HG03039 (cell line): ENCODE measurements at regions not wholly inside any gene's neighbourhood (a gene's known extent, or its start where the extent isn't known, plus 50 kb on each side); places are given as distances from the start of the nearest gene placed in this dataset.

ENCODE experiments used
- ATAC-seq: cut with Tn5 transposase; IDR thresholded peaks from one replicate; pipeline ENCODE4 v1.9.1; 2021; ENCODE audit warnings: mild to moderate bottlenecking, moderate library complexity; ENCODE audit not compliant: unreplicated experiment

DNA sequence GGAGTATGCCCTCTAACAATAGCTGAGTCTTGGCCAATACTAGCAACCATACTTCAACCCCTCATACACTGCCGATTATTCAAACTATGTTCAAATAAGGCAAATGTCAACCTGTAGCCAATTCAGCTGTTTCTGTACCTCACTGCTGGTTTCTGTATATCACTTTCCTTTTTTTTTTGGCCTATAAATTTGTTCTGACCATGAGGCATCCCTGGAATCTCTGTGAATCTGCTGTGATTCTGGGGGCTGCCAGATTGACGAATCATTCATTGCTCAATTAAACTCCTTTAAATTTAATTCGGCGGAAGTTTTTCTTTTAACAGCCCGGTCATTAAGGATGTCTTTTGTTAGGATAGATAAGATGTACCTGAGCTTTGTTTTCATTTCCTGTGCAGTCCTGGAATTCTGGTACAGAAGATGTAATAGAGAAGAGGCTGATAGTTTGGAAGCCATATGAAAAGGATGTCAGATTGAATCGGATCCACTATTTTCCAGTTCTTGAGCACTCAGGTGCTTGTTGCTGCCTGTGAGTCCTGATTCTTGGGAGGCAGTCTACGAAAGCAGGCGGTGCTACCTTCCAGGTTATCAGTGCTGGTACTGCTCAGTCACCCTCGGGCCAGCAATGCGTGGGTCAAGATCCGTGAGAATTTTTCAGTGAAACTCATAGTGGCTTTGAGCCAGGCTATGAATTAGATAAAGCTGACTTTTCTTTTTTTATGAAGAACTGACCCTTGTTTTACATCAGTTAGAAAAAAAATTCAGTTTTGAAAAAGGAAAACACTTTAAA lies 106.2 kb upstream of the TUT7 start:
- no peak for ATAC-seq

DNA sequence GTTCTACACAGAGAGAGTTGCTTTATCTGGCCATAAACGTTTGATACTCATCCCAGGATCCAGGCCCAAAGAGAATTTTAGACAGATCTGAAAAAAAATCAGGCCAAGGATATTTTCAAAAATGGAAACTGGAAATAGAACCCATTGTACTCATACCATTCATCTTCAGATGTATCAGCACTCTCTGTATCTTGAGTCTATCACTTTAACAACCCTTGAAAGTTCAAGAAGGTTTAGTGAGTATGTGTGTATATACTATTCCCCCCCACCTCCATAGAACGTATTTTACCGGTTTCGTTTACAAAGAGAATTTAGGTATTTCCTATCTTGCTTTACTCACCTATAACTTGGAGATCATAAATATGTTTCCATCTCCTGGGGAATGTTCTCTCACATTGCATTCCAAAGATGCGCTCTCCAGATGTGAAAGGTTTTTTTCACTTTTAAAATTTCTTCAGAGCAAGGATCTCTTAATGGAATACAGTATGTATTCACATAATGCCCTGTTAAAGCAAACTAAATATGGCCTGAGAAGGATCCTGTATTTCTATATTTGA lies 105.5 kb upstream of the TUT7 start:
- ATAC-seq = no peak

DNA sequence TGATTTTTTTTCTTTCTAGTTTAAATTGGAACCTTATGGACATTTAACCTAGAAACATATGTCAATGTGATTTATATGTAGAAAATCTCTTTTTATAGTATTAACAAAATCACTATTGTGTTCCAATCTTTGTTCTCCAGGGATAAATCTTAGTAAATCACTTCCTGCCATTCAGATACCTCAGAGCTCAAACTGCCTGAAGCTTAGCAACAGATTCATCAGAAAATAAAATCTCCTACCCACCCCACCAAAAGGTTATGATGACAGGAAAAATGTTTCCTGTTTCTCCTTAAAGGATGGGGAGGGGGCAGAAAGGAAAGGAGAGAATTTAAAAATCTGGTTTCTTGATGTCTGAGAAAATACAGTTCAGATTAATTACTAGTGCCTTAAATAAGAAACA lies 105.0 kb upstream of the TUT7 start:
- no peak for ATAC-seq

DNA sequence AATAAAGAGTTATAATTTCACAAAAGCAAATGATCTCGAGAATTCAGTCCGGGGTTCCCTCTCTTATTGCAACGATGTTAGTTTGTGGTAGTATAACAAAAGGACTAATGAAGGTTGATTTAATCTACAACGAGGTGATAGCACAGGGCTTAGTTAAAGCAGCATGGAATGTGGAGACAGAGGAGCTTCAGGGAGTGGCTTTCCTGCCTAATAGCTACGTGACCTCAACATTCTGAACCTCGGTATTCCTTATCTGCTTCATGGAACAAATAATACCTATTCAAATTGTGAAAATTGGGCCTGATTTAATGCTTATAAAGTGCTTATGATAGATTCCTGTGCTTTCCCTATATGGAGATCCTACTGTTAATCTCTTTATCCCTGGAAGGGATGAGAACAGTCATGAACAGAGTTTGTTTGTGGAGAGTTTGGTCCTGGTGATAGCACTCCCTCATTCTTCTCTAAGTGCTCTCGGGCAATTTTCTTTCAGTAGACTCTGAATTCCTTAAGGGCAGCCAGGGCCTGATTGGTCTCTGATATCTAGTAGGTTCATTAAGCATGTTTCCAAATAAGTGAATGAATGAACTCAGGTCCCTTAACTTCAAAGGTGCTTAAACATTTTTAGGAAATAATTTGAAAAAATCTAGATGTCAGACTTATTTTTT lies 104.1 kb upstream of the TUT7 start:
- ATAC-seq = no peak

DNA sequence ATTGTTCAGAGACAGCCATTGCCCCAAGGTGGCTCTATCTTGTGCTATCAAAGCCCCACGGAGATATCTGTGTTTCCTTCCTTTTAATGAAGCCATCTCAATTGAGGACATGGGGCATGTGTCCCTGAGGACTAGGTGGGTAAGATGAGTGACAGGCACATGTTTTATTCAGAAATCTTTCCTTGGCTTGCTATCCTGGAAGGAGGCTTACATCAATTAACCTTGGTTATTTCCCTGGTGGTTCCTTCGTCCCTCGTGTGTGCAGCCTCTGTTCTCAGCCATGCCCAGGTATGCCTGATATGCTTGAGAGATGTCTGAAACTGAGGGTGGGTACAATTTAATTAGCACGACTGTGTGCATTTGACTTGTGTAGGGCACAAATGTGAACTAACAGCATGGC lies 102.2 kb upstream of the TUT7 start:
- ATAC-seq = no peak

DNA sequence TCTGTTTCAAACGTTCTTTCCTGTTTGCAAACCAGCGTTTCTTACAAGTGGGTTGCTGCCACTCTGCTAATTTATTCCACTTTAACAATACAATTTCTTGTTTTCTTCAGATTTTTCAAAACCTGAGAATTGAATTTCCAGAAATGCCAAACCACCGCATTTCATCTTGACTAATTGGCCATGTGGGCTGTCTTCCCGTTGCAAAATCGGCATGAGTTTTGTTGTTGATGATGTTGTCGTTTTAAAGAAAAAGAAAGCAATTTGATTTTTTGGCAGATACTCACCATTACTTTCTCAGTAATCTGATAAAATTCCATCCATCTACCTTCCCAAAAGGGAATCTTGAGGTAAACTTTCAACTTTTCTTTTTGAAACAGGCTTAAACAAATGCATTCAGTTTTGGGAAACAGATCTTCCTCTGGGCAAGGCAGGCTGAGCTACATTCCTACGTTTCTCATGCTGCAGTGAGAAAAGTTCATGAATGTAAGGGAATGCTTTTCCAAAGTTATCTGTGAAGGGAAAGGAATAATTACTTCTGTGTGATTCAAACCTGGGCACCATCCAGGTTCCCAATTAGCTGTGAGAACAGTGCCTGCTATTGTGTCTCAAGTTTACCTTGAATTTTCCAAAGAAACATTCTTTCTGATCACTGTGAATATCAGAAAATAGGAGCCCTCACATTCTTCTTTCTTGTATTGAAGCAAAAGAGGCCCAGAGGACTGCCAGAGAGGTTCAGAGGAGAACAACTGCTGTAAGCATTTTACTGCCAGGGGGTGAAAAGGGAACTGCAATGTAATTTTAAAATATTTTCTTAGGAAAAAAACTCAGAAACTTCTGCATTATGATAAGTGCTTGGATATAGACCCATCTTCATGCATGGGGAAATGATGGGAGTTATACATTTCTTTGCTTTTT lies 100.7 kb upstream of the TUT7 start:
- ATAC-seq = no peak

DNA sequence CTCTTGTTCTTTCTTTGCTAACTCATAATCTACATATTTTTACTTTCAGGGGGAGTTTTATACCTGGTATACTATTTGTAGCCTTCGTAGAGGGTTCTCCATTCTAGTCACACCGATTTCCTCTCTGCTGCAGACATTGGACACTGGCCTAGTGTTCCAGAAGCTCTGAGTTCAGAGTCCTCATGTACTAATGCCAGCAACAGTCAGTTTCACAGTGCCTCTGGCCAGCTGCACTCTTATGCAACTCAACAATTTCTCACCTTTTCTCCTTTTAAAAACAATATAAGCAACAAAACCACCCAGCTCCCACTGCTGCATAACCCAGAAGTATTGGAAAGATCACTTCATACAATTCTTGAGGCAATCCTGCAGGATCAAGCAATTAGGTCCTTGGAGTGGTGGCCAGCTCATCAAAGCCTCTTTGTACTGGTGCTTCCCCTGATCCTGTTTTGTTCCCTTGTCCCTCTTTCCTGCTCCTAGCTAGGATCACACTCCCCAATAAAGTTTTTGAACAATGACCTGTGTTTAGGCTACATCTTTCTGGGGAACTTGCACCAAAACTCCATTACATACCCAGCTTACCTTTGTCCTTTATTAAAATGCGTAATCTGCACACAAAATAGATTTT lies 98.1 kb upstream of the TUT7 start:
- ATAC-seq = no peak

DNA sequence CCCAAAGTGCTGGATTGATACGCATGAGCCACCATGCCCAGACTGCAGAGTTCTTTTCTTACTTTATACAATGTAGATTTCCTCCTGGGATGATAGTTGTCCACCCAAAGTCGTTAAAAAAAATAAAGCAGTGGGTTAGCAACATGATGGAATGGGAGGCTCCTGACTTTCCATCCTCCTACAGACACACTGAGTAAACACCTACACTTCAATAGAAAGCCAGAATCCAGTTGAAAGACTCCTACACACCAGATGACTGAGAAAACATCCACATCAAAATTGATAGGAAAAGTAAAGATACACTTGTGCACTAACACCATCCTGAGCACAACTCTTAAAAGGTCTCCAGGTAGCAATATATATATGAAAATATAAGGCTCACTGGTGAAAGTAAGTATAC lies 95.0 kb upstream of the TUT7 start:
- ATAC-seq = no peak

DNA sequence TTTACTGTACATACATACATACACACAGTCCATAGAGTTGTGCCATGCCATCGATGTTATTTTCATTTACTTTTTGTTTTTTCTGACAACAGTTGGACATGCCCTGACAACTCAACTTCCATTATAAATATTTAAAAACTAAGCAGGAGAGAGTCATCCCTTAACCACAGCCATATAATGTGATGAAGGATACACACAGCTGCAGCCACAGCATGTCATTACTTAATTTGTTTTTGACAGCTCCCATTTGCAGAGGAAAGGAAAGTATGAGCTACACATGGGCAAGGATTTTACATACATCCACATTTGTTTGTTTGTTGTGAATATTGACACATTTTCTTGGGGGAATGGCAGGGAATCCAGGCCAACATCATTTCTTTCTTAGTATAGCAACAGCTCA lies 91.5 kb upstream of the TUT7 start:
- ATAC-seq = no peak

DNA sequence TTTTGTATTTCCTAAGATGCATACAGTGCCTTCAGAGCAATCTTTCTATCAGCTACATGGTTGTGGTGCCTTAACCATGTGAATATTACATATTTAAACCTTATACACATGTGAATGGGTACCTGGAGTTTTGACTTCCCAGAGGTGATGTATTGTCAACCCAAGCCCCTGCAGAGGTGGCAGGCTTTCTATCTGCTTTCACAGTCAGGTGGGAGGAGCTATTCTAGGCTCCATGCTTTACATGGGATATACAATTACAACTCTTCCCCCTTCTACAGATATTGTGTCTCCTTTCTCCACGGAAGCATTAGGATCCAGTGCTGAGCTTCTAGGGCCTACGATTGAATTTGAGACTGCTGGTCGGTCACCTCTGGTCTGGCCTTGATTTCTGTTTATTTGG lies 89.8 kb upstream of the TUT7 start:
- ATAC-seq = no peak

DNA sequence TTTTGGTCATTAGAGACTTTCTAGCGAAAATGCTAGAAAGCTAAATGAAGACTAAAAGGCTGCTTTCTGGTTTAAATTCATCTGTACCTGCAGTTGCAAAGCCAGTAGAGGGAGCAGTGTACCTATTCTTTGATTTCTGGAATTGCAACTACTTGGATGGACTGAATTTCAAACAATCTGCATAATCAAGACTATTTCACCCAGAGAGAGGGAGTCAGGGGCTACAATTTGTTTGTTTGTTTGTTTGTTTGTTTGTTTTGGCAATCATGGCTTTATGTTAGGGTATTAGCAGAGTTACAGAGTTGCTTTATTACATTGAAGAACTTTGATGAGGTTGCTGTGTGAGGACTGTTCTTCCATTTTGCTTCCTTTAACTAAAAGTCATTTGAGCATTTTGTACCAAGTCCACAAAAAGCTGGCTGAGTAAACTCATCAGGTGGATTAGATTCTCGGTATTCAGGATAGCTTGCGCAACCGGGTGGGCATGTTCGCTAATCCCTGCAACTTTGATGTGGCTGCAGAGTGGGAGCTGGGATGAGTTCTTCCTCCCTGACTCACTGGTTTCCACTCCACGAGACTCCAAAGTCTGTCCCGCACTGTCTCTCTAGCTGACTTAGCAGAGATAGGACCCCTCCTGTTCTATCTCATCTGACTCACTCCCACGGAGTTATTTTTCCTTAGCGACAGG lies 80.0 kb upstream of the TUT7 start:
- ATAC-seq = no peak

DNA sequence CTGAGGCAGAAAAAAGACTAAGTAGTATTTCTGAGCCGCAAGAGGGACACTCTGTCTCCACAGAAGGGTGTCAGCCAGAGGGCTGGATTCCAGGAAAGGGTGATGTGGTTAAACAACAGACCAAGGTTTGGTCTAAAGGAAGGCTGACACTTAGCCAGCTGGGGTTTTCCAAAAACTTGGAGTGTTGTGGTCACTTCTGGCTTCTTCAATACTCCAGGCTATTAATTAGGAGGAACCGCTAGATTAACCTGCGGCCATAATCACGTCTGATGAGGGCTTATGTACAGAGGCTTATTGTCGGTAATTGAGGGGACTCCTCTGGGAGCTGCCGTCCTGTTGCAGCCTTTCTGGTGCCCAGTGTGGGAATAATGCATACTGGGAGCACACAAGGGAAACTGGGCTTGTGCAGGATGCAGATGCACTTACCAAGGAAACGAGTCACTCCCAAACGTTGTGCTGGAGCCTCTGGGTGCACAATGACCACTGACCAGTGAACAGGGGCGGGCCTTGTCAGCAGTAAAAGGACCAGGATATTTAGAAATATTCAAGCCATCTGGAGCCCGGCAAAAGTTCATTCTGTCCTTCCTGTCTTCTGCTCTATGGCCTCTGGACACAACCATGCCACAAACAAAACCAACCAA lies 70.2 kb upstream of the TUT7 start:
- no peak for ATAC-seq

DNA sequence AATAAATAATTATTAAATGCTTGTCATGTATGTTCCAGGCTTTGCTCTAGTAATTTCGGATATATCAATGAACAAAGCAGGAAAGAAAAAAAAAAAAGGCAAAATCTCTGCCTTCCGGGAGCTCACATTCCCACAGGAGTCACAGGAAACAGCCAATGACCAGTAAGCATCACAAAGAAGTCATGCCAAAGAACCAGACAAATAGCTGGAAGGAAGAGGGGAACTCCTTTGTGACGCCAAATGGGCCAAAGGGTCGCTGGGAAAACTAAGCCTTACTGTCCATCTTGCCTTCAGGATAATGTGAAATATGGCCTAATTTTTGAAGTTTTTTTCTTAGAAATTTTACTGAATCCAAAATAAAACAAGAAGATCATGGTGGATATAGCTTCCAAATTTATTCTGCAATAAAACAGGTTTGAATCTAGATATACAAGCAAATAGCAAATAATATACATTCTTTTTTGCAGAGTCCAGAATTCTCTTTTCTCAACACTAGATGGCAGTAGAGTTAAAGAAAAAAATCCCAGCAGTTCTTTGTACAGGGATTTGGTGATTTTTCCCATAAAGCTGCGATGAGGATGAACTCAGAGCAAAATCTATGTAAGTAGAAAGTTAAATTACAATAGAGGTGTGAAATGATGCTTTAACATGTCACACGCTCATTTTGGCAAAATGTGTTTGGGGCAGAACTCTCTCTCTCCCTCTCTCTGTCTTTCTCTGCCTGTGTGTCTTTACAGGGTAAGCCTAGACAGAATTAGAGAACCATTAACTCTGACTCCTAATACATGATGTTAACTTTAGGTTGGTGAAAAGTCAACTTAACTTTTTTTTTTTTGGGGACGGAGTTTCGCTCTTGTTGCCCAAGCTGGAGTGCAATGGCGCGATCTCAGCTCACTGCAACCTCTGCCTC lies 60.0 kb upstream of the TUT7 start:
- ATAC-seq = no peak

DNA sequence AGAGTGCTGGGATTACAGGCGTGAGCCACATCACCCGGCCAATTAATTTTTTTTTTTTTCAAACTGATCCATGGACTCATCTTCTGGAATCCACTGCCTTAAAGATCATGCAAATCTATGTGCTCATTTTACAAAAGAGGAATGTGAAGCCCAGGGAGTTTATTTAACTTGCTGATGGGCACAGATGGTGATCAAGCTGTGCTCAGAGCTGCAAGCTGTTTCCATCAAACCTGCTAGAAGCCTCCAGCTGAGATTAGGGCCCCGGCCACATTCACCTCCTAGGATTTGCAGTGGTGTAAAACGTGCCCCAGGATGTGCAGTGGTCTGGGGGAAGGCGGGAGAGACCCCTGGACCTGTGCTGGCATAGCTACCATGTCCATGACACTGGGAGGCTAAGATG lies 56.1 kb upstream of the TUT7 start:
- ATAC-seq = no peak

DNA sequence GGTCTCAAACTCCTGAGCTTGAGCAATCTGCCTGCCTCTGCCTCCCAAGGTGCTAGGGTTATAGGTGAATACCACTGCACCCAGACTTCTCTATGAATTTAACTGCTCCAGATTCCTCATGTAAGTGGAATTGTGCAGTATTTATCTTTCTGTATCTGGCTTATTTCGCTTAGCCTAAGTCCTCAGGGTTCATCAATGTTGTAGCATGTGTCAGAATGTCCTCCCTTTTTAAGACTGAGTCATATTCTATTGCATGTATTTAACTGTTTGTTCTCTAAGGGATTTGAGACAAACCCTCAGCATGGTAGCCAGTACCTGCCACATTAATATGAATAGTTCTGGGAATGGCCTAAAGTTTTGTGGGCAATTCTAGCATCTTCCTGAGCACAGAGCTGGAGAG lies 53.9 kb upstream of the TUT7 start:
- ATAC-seq = no peak

DNA sequence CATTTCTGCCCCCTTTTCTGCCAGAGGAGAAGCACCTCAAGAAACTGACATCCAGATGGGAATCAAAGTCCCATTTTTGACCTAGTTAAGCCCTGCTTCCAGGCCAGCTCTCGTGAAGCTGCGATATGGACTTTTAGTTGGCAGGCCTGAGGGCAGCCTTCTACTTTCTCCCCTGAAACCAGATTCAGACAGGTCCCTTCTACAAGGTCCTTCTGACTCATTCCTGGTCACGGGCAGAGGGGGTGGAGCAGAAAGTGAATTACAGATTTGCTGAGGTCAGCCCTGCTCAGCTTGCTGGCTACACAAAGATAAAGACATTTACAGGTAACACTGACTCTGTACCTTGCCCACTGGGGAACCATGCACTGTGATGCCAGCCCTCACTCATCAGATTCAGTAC lies 52.8 kb upstream of the TUT7 start:
- no peak for ATAC-seq

DNA sequence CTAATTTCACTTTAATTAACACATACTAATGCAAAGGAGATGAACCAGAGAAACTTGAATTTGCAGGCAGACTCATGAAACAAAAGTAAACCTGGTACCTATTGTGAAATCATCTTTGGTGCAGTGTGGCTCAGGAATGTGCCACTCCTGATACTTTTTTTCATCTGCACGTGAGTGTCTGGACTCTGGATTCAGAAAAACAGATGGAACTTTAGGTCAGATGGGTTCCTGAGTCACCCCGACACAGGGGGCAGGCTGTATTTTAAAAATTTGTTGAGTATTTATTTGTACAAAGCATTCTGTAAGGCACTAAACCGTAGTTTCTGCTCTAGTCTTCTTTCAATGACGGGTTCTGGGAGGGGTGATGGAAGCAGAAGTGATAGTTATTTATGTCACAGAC lies 52.2 kb upstream of the TUT7 start:
- ATAC-seq = no peak

DNA sequence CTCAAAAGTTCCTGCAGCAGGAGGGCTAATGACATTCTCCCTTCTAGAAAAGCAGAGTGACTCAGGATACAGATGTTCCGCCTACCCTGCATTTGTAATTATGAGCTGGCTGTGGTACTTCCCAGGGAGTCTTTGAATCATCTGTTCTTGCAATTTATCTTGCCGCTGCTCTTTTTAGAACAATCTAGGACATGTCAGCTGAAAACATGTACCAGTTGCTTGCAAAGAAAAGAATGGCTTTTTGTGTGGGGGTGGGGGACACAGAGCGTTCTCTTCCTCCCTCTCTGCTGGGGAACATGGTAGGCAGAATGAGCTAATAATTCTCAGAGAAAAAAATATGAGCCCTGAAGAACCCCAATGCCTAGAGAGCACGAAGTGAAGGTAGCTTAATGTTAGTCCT lies 51.7 kb upstream of the TUT7 start:
- no peak for ATAC-seq

DNA sequence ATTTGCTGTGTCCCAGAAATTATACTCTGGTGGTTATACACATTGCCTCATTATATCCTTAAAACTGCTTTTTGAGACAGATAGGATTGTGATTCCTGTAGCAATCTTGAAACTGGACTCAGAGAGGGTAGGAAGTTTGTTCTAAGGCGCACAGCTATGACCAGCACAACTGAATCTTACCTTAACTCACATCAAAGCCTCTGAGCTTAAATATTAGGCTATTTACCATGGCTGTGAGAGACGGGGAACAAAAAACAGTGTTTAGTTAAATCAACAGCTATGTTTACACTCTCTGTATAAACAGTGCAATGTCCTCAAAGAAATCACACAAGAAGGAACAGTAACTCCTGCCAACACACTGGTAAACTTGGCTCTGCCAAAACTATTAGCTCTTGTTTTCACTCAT lies 50.9 kb upstream of the TUT7 start:
- ATAC-seq = no peak
